ENCODE measurements at regions not wholly inside any gene's neighbourhood (a gene's known extent, or its start where the extent isn't known, plus 50 kb on each side); places are given as distances from the start of the nearest gene placed in this dataset.

- Histone ChIP-seq H3K9ac (ENCODE audit: insufficient read depth, low read length, poor library complexity, severe bottlenecking) (no peak overlapping the region), H2AFZ (ENCODE audit: insufficient read depth, low read depth, low read length, poor library complexity, severe bottlenecking) (no peak overlapping the region), H3K4me3 (replicated peaks in 1 of 3; ENCODE audit: low read depth in 2 of 3, low read length in 3 of 3) (no peak overlapping the region), H3K9me3 (replicated peaks in 1 of 2; ENCODE audit: control insufficient read depth in 1 of 2, insufficient read depth in 1 of 2, low read length in 2 of 2) (no peaks in the 10 kb centered on the region), H3K4me2 (replicated peaks; ENCODE audit: extremely low read depth, low read length, poor library complexity, severe bottlenecking) (no peak overlapping the region), H3K4me1 (ENCODE audit: control insufficient read depth in 1 of 2, insufficient read depth in 2 of 2, low read length in 2 of 2) (no peaks in the 10 kb centered on the region), H4K20me1 (ENCODE audit: insufficient read depth, low read length) (no peaks in the 10 kb centered on the region), H3K27ac (ENCODE audit: low read depth in 1 of 2, low read length in 2 of 2) (no peak overlapping the region), H3K79me2 (ENCODE audit: insufficient read depth, low read length) (no peaks in the 10 kb centered on the region), H3K36me3 (replicated peaks in 1 of 2; ENCODE audit: control insufficient read depth in 1 of 2, insufficient read depth in 2 of 2, low read length in 2 of 2) (no peaks in the 10 kb centered on the region), H3K27me3 (ENCODE audit: control insufficient read depth in 2 of 2, insufficient read depth in 2 of 2, low read length in 2 of 2) (no peaks in the 10 kb centered on the region)
- Mint-ChIP-seq H3K4me1 (no peaks in the 10 kb centered on the region), H3K36me3 (no peaks in the 10 kb centered on the region), H3K9me3 (peaks cover 0 to 3% (median 0%) of the 10 kb centered on the region in 7 donors), H3K27ac (no peak overlapping the region), H3K27me3 (ENCODE audit: low read depth in 3 of 3) (peaks cover 2 to 5% (median 5%) of the 10 kb centered on the region in 3 donors), H3K4me3 (peak overlapping the region in 1 of 2 donors; percentile 1)
- 93% methylated on average over 3 of the region's 7 CpGs for WGBS (ENCODE audit: insufficient coverage)
- DNase-seq: no peak
- no peak for TF ChIP-seq CTCF (IDR thresholded peaks at IDR 0.05)
- intact Hi-C loops (cut with micrococcal nuclease): no loop called here
These were observed 82.5 kb upstream of the MYO3A start for GRCh38 chr10:25851548-25851947.

- H3K27ac ChIP-seq (ENCODE audit: low read depth in 1 of 2, low read length in 2 of 2): no peak overlapping the region
- no peak overlapping the region for H2AFZ ChIP-seq (ENCODE audit: insufficient read depth, low read depth, low read length, poor library complexity, severe bottlenecking)
- no peak for DNase-seq
- no peaks in the 10 kb centered on the region for H3K36me3 ChIP-seq (replicated peaks in 1 of 2; ENCODE audit: control insufficient read depth in 1 of 2, insufficient read depth in 2 of 2, low read length in 2 of 2)
- intact Hi-C loops (cut with micrococcal nuclease): no loop called here
- H3K79me2 ChIP-seq (ENCODE audit: insufficient read depth, low read length): no peaks in the 10 kb centered on the region
- H4K20me1 ChIP-seq (ENCODE audit: insufficient read depth, low read length): no peaks in the 10 kb centered on the region
- 93% methylated on average over 3 of the region's 8 CpGs for WGBS (ENCODE audit: insufficient coverage)
- H3K4me3 Mint-ChIP-seq: no peak overlapping the region
- no peak overlapping the region for H3K27ac Mint-ChIP-seq
- H3K36me3 Mint-ChIP-seq: no peaks in the 10 kb centered on the region
- no peaks in the 10 kb centered on the region for H3K27me3 ChIP-seq (ENCODE audit: control insufficient read depth in 2 of 2, insufficient read depth in 2 of 2, low read length in 2 of 2)
- no peak overlapping the region for H3K4me3 ChIP-seq (replicated peaks in 1 of 3; ENCODE audit: low read depth in 2 of 3, low read length in 3 of 3)
- no peaks in the 10 kb centered on the region for H3K9me3 ChIP-seq (replicated peaks in 1 of 2; ENCODE audit: control insufficient read depth in 1 of 2, insufficient read depth in 1 of 2, low read length in 2 of 2)
- peaks cover 0 to 3% (median 0%) of the 10 kb centered on the region in 7 donors for H3K9me3 Mint-ChIP-seq
- H3K27me3 Mint-ChIP-seq (ENCODE audit: low read depth in 3 of 3): peaks cover 2 to 5% (median 5%) of the 10 kb centered on the region in 3 donors
- H3K4me2 ChIP-seq (replicated peaks; ENCODE audit: extremely low read depth, low read length, poor library complexity, severe bottlenecking): no peak overlapping the region
- no peak overlapping the region for H3K9ac ChIP-seq (ENCODE audit: insufficient read depth, low read length, poor library complexity, severe bottlenecking)
- H3K4me1 Mint-ChIP-seq: no peaks in the 10 kb centered on the region
- H3K4me1 ChIP-seq (ENCODE audit: control insufficient read depth in 1 of 2, insufficient read depth in 2 of 2, low read length in 2 of 2): no peaks in the 10 kb centered on the region
- no peak for TF ChIP-seq CTCF (IDR thresholded peaks at IDR 0.05)
These were observed 81.6 kb upstream of the MYO3A start for GRCh38 chr10:25852364-25852941.
